A549 (cell line): ENCODE measurements at regions not wholly inside any gene's neighbourhood (a gene's known extent, or its start where the extent isn't known, plus 50 kb on each side); places are given as distances from the start of the nearest gene placed in this dataset.

Experiments used
- ATAC-seq, 2 experiments: fragments of 200-7000 bp in 1 of 2; fragments of >200 bp in 1 of 2; cut with Nextera tagmentation in 1 of 2; cut with Tn5 transposase in 1 of 2; 3 replicates each; pipeline versions ENCODE4 v1.8.0 to v1.9.1; 2018 to 2020; ENCODE audit warnings: mild to moderate bottlenecking in 1 of 2, moderate library complexity in 1 of 2
- CTCF ChIA-PET: fragments of 300-600 bp; sonication (Branson Sonifier 250); formaldehyde crosslinking; extraction: SDS; loops from one replicate; lab custom pipeline; 2021; ENCODE audit warnings: antibody characterized with exemption, inconsistent platforms; lab: Yijun Ruan, JAX
- POLR2A ChIA-PET: fragments of 350-600 bp; formaldehyde crosslinking; extraction: SDS; loops from one replicate; lab custom pipeline; 2021; ENCODE audit warnings: antibody characterized with exemption, inconsistent platforms; lab: Yijun Ruan, JAX
- DNase-seq, 2 experiments: peaks; one replicate each; pipeline versions ENCODE4 v3.0.0 to v3.0.0-alpha.2; 2011 to 2016; ENCODE audit warnings: low read depth in 1 of 2, low spot score in 1 of 2
- FAIRE-seq: peaks from 2 replicates; lab custom pipeline; 2011; peaks lifted over from hg19 to GRCh38; lab: Jason Lieb, UNC
- H3K27ac ChIP-seq, 2 experiments: fragments of >200 bp; sonication (Bioruptor Twin); formaldehyde crosslinking; 3 replicates each; pipeline ENCODE4 v1.5.1; 2016 to 2017
- H3K4me1 ChIP-seq: fragments of >200 bp; sonication (Bioruptor Twin); formaldehyde crosslinking; 3 replicates; pipeline ENCODE4 v1.6.1; 2016
- H3K4me2 ChIP-seq: fragments of >200 bp; sonication (Bioruptor Twin); formaldehyde crosslinking; 3 replicates; pipeline ENCODE4 v1.6.1; 2016
- H3K4me3 ChIP-seq: fragments of >200 bp; sonication (Bioruptor Twin); formaldehyde crosslinking; 3 replicates; pipeline ENCODE4 v1.5.1; 2016
- H3K9me3 ChIP-seq: fragments of >200 bp; sonication (Bioruptor Twin); formaldehyde crosslinking; 3 replicates; pipeline ENCODE4 v1.6.1; 2016
- BCL3 ChIP-seq: fragments of >200 bp; sonication (Bioruptor Twin); formaldehyde crosslinking; IDR thresholded peaks from 3 replicates; pipeline ENCODE4 v1.6.1; 2016
- BHLHE40 ChIP-seq: IDR thresholded peaks from 2 replicates; pipeline ENCODE4 v1.6.1; 2012; ENCODE audit warnings: low read depth, low read length, inconsistent platforms
- CBX2 ChIP-seq: fragments of 200-600 bp; sonication (generic); IDR thresholded peaks from 2 replicates; pipeline ENCODE4 v1.6.1; 2016; ENCODE audit warnings: low read depth, mild to moderate bottlenecking, borderline replicate concordance
- FOSL2 ChIP-seq, 2 experiments: fragments of 450-650 bp in 1 of 2; fragments of >200 bp in 1 of 2; sonication (Bioruptor Twin) in 1 of 2; formaldehyde crosslinking; IDR thresholded peaks; 2 replicates each; pipeline versions ENCODE4 v1.5.0 to v1.6.1; 2016 to 2020; ENCODE audit warnings: mild to moderate bottlenecking in 1 of 2, moderate library complexity in 1 of 2
- HDAC2 ChIP-seq: fragments of 200-600 bp; sonication (generic); IDR thresholded peaks from 2 replicates; pipeline ENCODE4 v1.6.1; 2016
- HOXA7 ChIP-seq: fragments of 250-450 bp; sonication (Bioruptor Pico); IDR thresholded peaks from 2 replicates; pipeline ENCODE4 v1.5.0; 2020; ENCODE audit warnings: mild to moderate bottlenecking, moderate library complexity
- HOXB13 ChIP-seq: fragments of 250-450 bp; sonication (Bioruptor Pico); IDR thresholded peaks from 2 replicates; pipeline ENCODE4 v1.5.0; 2020; ENCODE audit warnings: low read depth, mild to moderate bottlenecking, moderate library complexity
- HOXB5 ChIP-seq: fragments of 250-450 bp; sonication (Bioruptor Pico); IDR thresholded peaks from 2 replicates; pipeline ENCODE4 v1.5.0; 2020; ENCODE audit warnings: mild to moderate bottlenecking, moderate library complexity
- JUNB ChIP-seq: fragments of >200 bp; sonication (Bioruptor Twin); formaldehyde crosslinking; IDR thresholded peaks from 2 replicates; pipeline ENCODE4 v1.6.1; 2016
- MAFK ChIP-seq: fragments of 450-650 bp; IDR thresholded peaks from 2 replicates; pipeline ENCODE4 v1.6.1; 2014; ENCODE audit not compliant: partially characterized antibody
- MYC ChIP-seq: IDR thresholded peaks from 2 replicates; pipeline ENCODE4 v1.6.1; 2012; ENCODE audit warnings: mild to moderate bottlenecking, inconsistent platforms, low read length, improper control_type of control experiment, borderline replicate concordance
- NR3C1 ChIP-seq: fragments of >200 bp; sonication (Bioruptor Twin); formaldehyde crosslinking; IDR thresholded peaks from 3 replicates; pipeline ENCODE4 v1.6.1; 2017
- PHF8 ChIP-seq: fragments of 200-600 bp; sonication (generic); IDR thresholded peaks from 2 replicates; pipeline ENCODE4 v1.6.1; 2016; ENCODE audit warnings: low read depth, mild to moderate bottlenecking, antibody characterized with exemption, moderate library complexity, borderline replicate concordance
- RAD21 ChIP-seq, 2 experiments: fragments of >200 bp in 1 of 2; sonication (Bioruptor Twin) in 1 of 2; formaldehyde crosslinking in 1 of 2; IDR thresholded peaks in 1 of 2; conservative IDR thresholded peaks in 1 of 2; 2 replicates in 1 of 2; 3 replicates in 1 of 2; pipeline ENCODE4 v1.6.1; 2012 to 2018; ENCODE audit warnings: inconsistent platforms in 1 of 2
- RNF2 ChIP-seq: fragments of 200-600 bp; sonication (generic); IDR thresholded peaks from 2 replicates; pipeline ENCODE4 v1.6.1; 2016; ENCODE audit warnings: low read depth, mild to moderate bottlenecking, antibody characterized with exemption, moderate library complexity, borderline replicate concordance
- TP53 ChIP-seq: fragments of 250-450 bp; sonication (Bioruptor Pico); IDR thresholded peaks from 2 replicates; pipeline ENCODE4 v1.5.0; 2021; ENCODE audit warnings: mild to moderate bottlenecking, moderate library complexity
- USF2 ChIP-seq: fragments of 450-650 bp; IDR thresholded peaks from 2 replicates; pipeline ENCODE4 v1.6.1; 2014; ENCODE audit warnings: antibody characterized with exemption
- ZC3H11A ChIP-seq: fragments of 450-650 bp; IDR thresholded peaks from 2 replicates; pipeline ENCODE4 v1.6.1; 2014; ENCODE audit warnings: antibody characterized with exemption, mild to moderate bottlenecking
- ZFP36 ChIP-seq: fragments of 450-650 bp; IDR thresholded peaks from 2 replicates; pipeline ENCODE4 v1.6.1; 2014; ENCODE audit warnings: borderline replicate concordance; ENCODE audit not compliant: partially characterized antibody
- WGBS: methylation state at CpG from one replicate; pipeline ENCODE4 v1.1.6; 2017; ENCODE audit errors: missing lambda C conversion rate; 5-methylcytosine and 5-hydroxymethylcytosine counted together
- TF ChIP-seq, protein P1 (sequence below): fragments of 250-450 bp; sonication (Bioruptor Pico); IDR thresholded peaks from 2 replicates; pipeline ENCODE4 v1.5.0; 2020; ENCODE audit warnings: low read depth, mild to moderate bottlenecking, moderate library complexity

- TF ChIP-seq MAFK = no peak
- no peak for TF ChIP-seq HOXA7 (CRISPR knock-in tag)
- no peak for TF ChIP-seq ZC3H11A
- no peak for TF ChIP-seq TP53 (CRISPR knock-in tag)
Measured at GRCh38 chr3:124576565-124577493, 153.4 kb upstream of the UMPS start (continued).

DNA sequence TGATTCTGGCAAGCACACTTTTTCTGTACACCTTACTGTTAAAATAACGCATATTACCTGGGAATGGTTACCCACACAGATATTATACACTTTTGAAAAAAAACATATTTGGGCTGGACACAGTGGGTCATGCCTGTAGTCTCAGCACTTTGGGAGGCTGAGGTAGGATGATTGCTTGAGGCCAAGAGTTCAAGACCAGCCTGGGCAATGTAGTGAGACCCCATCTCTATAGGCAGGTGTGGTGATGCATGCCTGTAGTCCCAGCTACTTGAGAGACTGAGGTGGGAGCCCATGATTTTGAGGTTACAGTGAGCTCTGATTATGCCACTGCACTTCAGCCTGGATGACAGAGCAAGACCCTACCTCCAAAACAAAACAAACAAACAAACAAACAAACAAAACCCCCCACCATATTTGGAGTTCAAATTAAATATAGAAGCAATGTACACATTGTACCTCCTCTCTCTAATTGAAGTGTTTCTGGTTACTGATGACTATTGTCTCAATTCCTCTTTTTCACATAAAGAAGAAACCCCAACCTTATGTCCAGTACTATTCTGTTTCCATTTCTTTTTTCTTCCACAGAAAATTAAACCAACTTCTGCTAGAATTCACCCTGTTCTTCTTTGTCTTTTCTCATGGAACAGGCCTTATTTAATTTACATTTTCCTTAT, 152.6 kb upstream of the UMPS start:
- FAIRE-seq = no peak
- TF ChIP-seq CBX2 (no peak), FOSL2 (IDR thresholded peaks at IDR 0.05) (no peak), FOSL2 (CRISPR knock-in tag; IDR thresholded peaks at IDR 0.05) (no peak), HOXB5 (no peak), NR3C1 (no peak), HOXB13 (CRISPR knock-in tag) (no peak), RAD21 (conservative IDR thresholded peaks at IDR 0.05 in 1 of 2, IDR thresholded peaks at IDR 0.05 in 1 of 2) (no peak), ZFP36 (no peak), MYC (no peak), JUNB (no peak), PHF8 (no peak), BHLHE40 (no peak), BCL3 (no peak), RNF2 (no peak), USF2 (no peak), HDAC2 (no peak)
- TF ChIP-seq, protein P1, sequence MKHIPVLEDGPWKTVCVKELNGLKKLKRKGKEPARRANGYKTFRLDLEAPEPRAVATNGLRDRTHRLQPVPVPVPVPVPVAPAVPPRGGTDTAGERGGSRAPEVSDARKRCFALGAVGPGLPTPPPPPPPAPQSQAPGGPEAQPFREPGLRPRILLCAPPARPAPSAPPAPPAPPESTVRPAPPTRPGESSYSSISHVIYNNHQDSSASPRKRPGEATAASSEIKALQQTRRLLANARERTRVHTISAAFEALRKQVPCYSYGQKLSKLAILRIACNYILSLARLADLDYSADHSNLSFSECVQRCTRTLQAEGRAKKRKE (CRISPR knock-in tag) = no peak
- WGBS = 86% methylated on average over 1 of the region's 1 CpG
- ChIA-PET CTCF (interaction anchor here (1.1 to 9.5 kb wide), 4 partner anchors 12 to 111 kb away, joined by 6 to 78 read pairs (median 10); no protein-coding TSS in a partner anchor), POLR2A (no interaction called here)
- no peaks in the 10 kb centered on the region for H3K4me1 ChIP-seq
- DNase-seq = no peak
- no peak overlapping the region for H3K4me2 ChIP-seq
- ATAC-seq = no peak
- no peak overlapping the region for H3K27ac ChIP-seq
- H3K9me3 ChIP-seq = no peaks in the 10 kb centered on the region
- H3K4me3 ChIP-seq = no peak overlapping the region

GRCh38 chr3:124579641-124580040, 150.6 kb upstream of the UMPS start:
- Histone ChIP-seq H3K4me3 (no peak overlapping the region), H3K27ac (no peak overlapping the region), H3K9me3 (no peaks in the 10 kb centered on the region), H3K4me2 (no peak overlapping the region), H3K4me1 (peaks cover 3% of the 10 kb centered on the region; the same call in 1 of the 3 replicates)
- CTCF ChIA-PET = interaction anchor here (1.0 to 2.0 kb wide), 6 partner anchors 14 to 109 kb away, joined by 3 to 12 read pairs (median 6); no protein-coding TSS in a partner anchor
- ATAC-seq (no peak), DNase-seq (no peak), FAIRE-seq (no peak)
- TF ChIP-seq USF2 = no peak
- POLR2A ChIA-PET = no interaction called here
- 46% methylated on average over 2 of the region's 2 CpGs for WGBS
